HepG2 (cell line): ENCODE measurements at regions not wholly inside any gene's neighbourhood (a gene's known extent, or its start where the extent isn't known, plus 50 kb on each side); places are given as distances from the start of the nearest gene placed in this dataset.

Experiments
- ATF6 ChIP-seq: sonication (generic); formaldehyde crosslinking; conservative IDR thresholded peaks from 2 replicates; pipeline ENCODE4 v1.4.0; 2020; ENCODE audit warnings: missing genetic modification reagents
- PLSCR1 ChIP-seq: sonication (generic); formaldehyde crosslinking; IDR thresholded peaks from 2 replicates; pipeline ENCODE4 v1.5.0; 2020; ENCODE audit warnings: missing genetic modification reagents, mild to moderate bottlenecking, borderline replicate concordance
- POGK ChIP-seq: sonication (generic); formaldehyde crosslinking; conservative IDR thresholded peaks from 2 replicates; pipeline ENCODE4 v1.8.0; 2022; ENCODE audit warnings: mild to moderate bottlenecking, moderate library complexity, missing genetic modification reagents
- PRPF4 ChIP-seq: fragments of 200-400 bp; formaldehyde crosslinking; IDR thresholded peaks from 2 replicates; pipeline ENCODE4 v1.6.1; 2016; ENCODE audit warnings: low read length, low read depth; ENCODE audit not compliant: poor library complexity, severe bottlenecking
- ZBTB4 ChIP-seq: sonication (generic); formaldehyde crosslinking; IDR thresholded peaks from 2 replicates; pipeline ENCODE4 v1.4.0; 2020; ENCODE audit warnings: missing genetic modification reagents, mild to moderate bottlenecking, borderline replicate concordance
- ZBTB46 ChIP-seq: sonication (generic); formaldehyde crosslinking; IDR thresholded peaks from 2 replicates; pipeline ENCODE4 v1.4.0; 2020; ENCODE audit warnings: mild to moderate bottlenecking, missing genetic modification reagents, borderline replicate concordance
- ZBTB49 ChIP-seq: sonication (generic); formaldehyde crosslinking; IDR thresholded peaks from 2 replicates; pipeline ENCODE4 v1.4.0; 2020; ENCODE audit warnings: missing genetic modification reagents, borderline replicate concordance
- ZMAT5 ChIP-seq: sonication (generic); formaldehyde crosslinking; IDR thresholded peaks from 2 replicates; pipeline ENCODE4 v1.5.0; 2020; ENCODE audit warnings: mild to moderate bottlenecking, low read depth, missing genetic modification reagents, borderline replicate concordance
- ZNF12 ChIP-seq: sonication (generic); formaldehyde crosslinking; IDR thresholded peaks from 2 replicates; pipeline ENCODE4 v1.5.0; 2020; ENCODE audit warnings: missing genetic modification reagents
- ZNF510 ChIP-seq: sonication (generic); formaldehyde crosslinking; IDR thresholded peaks from 2 replicates; pipeline ENCODE4 v1.4.0; 2020; ENCODE audit warnings: low read depth, mild to moderate bottlenecking, missing genetic modification reagents
- ZNF605 ChIP-seq: sonication (generic); formaldehyde crosslinking; IDR thresholded peaks from 2 replicates; pipeline ENCODE4 v1.8.0; 2022; ENCODE audit warnings: mild to moderate bottlenecking, missing genetic modification reagents
- ZNF710 ChIP-seq: sonication (generic); formaldehyde crosslinking; IDR thresholded peaks from 2 replicates; pipeline ENCODE4 v1.5.0; 2020; ENCODE audit warnings: mild to moderate bottlenecking, missing genetic modification reagents, borderline replicate concordance

GRCh38 chr14:100398044-100398443 lies 74.9 kb downstream of the SLC25A47 start (continued):
- no peak for TF ChIP-seq ATF6
- no peak for TF ChIP-seq ZNF605
- TF ChIP-seq ZNF510 (CRISPR knock-in tag), result no peak
- TF ChIP-seq PRPF4, result no peak
- TF ChIP-seq ZBTB4 (CRISPR knock-in tag), result peak; percentile 40; the same call in 1 of the 2 replicates
- no peak for TF ChIP-seq PLSCR1 (CRISPR knock-in tag)
- no peak for TF ChIP-seq ZNF710
- TF ChIP-seq ZNF12 (CRISPR knock-in tag), result no peak
- no peak for TF ChIP-seq ZMAT5 (CRISPR knock-in tag)
- no peak for TF ChIP-seq POGK (CRISPR knock-in tag)
- no peak for TF ChIP-seq ZBTB46 (CRISPR knock-in tag)
- no peak for TF ChIP-seq ZBTB49
